Esophagus mucosa (tissue), 1 donor: ENCODE measurements at regions not wholly inside any gene's neighbourhood (a gene's known extent, or its start where the extent isn't known, plus 50 kb on each side); places are given as distances from the start of the nearest gene placed in this dataset.
"Not testable (repeated sequence)": the region's sequence is repeated elsewhere in the genome, so short reads cannot be mapped to it uniquely, and the experiment has no call there.

Experiments used
- ATAC-seq: fragments of 200-7000 bp; cut with Tn5 transposase; one replicate; pipeline ENCODE4 v1.9.1; 2020
- donor health status: DM: yes; HTN: yes; CAD: no.

DNA sequence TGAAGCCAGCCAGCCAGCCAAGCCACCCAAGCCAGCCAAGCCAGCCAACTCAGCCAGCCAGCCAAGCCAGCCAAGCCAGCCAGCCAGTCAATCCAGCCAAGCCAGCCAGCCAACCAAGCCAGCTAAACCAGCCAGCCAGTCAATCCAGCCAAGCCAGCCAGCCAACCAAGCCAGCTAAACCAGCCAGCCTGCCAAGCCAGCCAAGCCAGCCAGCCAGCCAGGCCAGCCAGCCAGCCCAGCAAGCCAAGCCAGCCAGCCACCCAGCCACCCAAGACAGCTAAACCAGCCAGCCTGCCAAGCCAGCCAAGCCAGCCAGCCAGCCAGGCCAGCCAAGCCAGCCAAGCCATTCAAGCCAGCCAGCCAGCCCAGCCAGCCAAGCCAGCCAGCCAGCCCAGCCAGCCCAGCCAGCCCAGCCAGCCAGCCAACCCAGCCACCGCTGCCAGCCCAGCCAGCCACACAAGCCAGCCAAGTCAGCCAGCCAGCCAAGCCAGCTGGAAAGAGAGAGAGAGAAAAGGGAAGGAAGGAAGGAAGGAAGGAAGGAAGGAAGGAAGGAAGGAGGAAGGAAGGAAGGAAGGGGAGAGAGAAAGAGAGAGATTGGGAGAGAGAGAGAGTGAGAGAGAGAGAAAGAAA lies 1606.8 kb downstream of the RPIA start:
- not testable (repeated sequence) for ATAC-seq

DNA sequence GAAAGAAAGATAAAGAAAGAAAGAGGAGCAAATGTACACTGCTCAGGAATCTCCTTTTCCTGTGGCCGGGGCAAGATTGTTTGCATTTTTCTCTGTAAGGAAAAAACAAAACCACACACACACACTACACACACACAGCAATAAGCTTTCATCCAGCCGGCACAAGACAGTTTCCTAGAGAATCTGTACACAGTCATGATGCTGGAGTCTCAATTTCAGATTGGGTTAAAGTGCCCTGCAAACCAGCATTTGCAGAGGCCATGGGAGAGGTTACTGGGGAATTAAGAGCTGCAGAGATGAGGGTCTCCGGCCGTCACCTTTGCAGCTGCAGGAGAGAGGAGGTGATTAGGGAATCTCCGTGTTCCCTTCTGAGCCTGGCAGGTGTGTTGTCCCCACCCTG lies 1607.5 kb downstream of the RPIA start:
- ATAC-seq: not testable (repeated sequence)

DNA sequence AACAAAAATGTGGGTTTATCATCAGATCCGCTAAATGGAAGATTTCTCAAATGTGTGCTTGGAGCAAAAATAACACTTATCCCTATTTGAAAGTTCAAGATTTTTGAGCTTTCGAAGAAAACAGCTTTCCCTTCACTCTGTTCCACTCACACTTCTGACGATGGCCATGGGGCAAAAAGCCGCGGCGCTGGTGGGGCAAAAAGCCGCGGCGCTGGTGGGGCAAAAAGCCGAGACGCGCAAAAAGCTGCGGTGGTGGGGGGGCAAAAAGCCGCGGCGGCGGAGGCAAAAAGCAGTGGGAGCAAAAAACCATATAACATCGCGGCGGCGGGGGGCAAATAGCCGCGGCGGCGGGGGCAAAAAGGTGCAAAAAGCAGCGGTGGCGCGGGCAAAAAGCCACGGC lies 1631.5 kb downstream of the RPIA start:
- ATAC-seq: not testable (repeated sequence)

DNA sequence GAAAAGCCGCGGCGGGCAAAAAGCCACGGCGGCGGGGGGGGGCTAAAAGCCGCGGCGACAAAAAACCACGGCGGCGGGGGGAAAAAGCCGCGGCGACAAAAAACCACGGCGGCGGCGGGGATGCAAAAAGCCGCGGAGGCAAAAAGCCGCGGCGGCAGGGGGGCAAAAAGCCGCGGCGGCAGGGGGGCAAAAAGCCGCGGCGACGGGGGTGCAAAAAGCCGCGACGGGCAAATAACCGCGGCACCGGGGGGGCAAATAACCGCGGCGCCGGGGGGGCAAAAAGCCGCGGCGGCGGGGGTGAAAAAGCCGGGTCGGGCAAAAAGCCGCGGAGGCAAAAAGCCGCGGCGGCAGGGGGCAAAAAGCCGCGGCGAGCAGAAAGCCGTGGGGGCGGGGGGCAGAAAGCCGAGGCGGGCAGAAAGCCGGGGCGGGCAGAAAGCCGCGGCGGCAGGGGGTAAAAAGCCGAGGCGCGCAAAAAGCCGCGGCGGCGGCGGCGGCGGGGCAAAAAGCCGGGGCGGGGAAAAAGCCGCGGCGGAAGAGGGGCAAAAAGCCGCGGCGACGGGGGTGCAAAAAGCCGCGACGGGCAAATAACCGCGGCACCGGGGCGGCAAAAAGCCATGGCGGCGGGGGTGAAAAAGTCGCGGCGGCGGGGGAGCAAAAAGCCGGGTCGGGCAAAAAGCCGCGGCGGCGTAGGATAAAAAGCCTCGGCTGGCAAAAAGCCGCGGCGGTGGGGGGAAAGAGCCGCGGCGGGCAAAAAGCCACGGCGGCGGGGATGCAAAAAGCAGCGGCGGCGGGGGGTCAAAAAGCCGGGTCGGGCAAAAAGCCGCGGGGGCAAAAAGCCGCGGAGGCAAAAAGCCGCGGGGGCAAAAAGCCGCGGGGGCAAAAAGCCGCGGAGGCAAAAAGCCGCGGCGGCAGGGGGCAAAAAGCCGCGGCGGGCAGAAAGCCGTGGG lies 1632.4 kb downstream of the RPIA start:
- ATAC-seq: not testable (repeated sequence)

DNA sequence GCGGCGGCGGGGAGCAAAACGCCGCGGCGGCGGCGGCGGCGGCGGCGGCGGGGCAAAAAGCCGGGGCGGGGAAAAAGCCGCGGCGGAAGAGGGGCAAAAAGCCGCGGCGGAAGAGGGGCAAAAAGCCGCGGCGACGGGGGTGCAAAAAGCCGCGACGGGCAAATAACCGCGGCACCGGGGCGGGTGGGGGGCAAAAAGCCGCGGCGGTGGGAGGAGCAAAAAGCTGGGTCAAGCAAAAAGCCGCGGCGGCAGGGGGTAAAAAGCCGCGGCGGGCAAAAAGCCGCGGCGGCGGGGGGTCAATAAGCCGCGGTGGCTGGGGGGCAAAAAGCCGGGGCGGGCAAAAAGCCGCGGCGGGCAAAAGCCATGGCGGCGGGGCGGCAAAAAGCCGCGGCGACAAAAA lies 1633.2 kb downstream of the RPIA start:
- not testable (repeated sequence) for ATAC-seq

DNA sequence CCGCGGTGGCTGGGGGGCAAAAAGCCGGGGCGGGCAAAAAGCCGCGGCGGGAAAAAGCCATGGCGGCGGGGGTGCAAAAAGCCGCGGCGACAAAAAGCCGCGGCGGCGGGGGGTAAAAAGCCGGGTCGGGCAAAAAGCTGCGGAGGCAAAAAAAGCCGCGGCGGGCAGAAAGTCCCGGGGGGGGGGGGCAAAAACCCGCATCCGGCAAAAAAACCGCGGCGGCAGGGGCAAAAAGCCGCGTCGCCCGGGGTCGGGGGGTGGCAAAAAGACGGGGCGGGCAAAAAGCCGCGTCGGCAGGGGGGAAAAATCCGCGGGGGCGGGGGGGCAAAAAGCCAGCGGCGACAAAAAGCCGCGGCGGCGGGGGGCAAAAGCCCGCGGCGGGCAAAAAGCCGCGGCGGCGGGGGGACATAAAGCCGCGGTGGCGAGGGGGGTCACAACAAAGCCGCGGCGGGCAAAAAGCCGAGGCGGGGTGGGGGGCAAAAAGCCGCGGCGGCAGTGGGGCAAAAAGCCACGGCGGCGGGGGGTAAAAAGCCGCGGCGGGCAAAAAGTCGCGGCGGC lies 1634.4 kb downstream of the RPIA start:
- ATAC-seq: not testable (repeated sequence)

DNA sequence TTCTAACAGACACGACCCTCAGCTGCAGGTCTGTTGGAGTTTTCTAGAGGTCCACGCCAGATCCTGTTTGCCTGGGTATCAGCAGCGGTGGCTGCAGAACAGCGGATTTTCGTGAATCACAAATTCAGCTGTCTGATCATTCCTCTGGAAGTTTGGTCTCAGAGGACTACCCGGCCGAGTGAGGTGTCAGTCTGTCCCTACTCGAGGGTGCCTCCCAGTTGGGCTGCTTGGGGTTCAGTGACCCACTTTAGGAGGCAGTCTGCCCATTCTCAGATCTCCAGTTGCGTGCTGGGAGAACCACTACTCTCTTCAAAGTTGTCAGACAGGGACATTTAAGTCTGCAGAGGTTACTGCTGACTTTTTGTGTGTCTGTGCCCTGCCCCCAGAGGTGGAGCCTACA lies 1664.1 kb downstream of the RPIA start:
- not testable (repeated sequence) for ATAC-seq

DNA sequence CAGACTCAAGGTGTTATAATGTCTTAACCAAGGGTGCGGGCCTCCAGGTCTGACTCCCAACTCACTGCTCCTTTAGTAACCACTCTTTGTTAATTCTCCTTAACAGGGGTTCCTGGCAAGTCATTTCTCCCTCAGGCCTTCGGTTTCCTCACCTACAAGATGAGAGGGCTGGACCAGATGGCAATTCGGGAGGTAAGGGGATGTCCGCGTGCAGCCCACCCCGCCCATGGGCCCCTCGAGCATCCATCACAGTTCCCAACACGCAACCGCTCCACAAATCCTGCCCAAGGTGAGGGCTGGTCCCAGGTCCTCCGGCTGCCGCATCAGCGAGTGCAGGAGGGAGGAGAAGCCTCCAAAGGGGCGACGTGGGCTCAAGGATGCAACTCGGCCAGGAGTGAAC lies 1667.9 kb downstream of the RPIA start:
- not testable (repeated sequence) for ATAC-seq

DNA sequence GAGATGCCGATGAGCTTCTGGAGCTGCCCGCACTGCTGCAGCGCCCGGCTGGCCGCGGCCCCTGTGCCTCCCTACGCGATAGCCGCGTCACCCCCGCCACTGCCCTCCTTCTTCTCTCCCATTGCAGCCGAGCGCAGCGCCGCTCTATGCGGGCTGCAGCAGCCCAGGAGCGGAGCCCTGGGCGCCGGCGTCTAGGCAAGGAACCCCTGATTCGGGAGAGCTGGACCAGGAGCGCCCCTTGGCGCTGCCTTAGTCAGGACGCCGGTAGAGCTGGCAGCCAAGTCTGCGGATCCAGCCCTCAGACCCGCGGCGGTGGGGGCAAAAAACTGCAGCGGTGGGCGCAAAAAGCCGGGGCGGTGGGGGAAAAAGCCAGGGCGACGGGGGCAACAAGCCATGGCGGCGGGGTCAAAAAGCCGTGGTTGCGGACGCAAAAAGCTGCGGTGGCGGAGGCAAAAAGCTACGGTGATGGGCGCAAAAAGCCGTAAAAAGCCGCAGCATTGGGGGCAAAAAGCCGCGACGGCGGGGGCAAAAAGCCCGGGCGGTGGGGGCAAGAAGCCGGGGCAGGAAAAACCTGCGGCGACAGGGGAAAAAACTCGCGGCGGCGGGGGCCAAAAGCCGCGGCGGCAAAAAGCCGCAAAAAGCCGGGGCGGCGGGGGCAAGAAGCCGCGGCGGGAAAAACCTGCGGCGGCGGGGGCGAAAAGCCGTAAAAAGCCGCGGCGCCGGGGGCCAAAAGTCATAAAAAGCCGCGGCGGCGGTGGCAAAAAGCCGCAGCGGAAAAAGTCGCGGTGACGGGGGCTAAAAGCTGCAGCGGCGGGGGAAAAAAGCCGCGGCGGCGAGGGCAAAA lies 1668.6 kb downstream of the RPIA start:
- not testable (repeated sequence) for ATAC-seq

DNA sequence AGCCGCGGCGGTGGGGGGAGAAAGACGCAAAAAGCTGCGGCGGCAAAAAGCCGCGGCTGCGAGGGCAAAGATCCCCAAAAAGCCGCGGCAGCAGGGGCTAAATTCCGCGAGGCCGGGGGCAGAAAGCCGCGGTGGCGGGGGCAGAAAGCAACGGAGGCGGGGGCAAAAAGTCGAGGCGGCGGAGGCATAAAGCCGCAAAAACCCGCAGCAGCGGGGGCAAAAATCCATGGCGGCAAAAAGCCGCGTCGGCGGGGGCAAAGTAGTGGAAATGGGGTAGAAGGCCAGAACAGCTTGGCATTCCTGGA lies 1669.2 kb downstream of the RPIA start:
- ATAC-seq: not testable (repeated sequence)
